Body of pancreas (tissue), 4 donors: ENCODE measurements at regions not wholly inside any gene's neighbourhood (a gene's known extent, or its start where the extent isn't known, plus 50 kb on each side); places are given as distances from the start of the nearest gene placed in this dataset.
"Not testable (repeated sequence)": the region's sequence is repeated elsewhere in the genome, so short reads cannot be mapped to it uniquely, and the experiment has no call there.

ENCODE experiments used
- ATAC-seq: fragments of 150-250 bp; one replicate; pipeline ENCODE4 v1.9.1; 2016
- DNase-seq, 4 donors: peaks; one replicate each; pipeline ENCODE4 v3.0.0-alpha.2; 2019
- H3K27ac ChIP-seq, 4 donors: fragments of 200-600 bp; sonication (generic); 1 replicate in 3 of 4; 2 replicates in 1 of 4; pipeline versions ENCODE4 v1.5.1 to v1.6.1; 2016 to 2019; ENCODE audit warnings: mild to moderate bottlenecking in 1 of 4, mixed read lengths in 1 of 4, moderate library complexity in 1 of 4
- H3K27me3 ChIP-seq, 2 donors: fragments of 200-600 bp; sonication (generic); one replicate each; pipeline ENCODE4 v1.6.0; 2016; ENCODE audit warnings: mild to moderate bottlenecking in 1 of 2
- H3K36me3 ChIP-seq, 2 donors: fragments of 200-600 bp; sonication (generic); replicated peaks in 1 of 2; 2 replicates each; pipeline ENCODE4 v1.5.1; 2016; ENCODE audit warnings: low read depth in 2 of 2; ENCODE audit not compliant: insufficient read depth in 1 of 2
- H3K4me1 ChIP-seq: fragments of 200-600 bp; sonication (generic); one replicate; pipeline ENCODE4 v1.6.0; 2016
- H3K4me3 ChIP-seq, 2 donors: fragments of 200-600 bp; sonication (generic); 1 replicate in 1 of 2; 2 replicates in 1 of 2; pipeline ENCODE4 v1.5.1; 2016 to 2019
- H3K9me3 ChIP-seq, 3 donors: fragments of 200-600 bp; sonication (generic); 1 replicate in 2 of 3; 2 replicates in 1 of 3; pipeline ENCODE4 v1.5.1; 2016
- CTCF ChIP-seq, 7 experiments: fragments of 450-650 bp in 4 of 7; fragments of 200-600 bp in 3 of 7; sonication (generic) in 3 of 7; IDR thresholded peaks; one replicate each; pipeline ENCODE4 v1.5.1; 2016 to 2019; ENCODE audit warnings: antibody characterized with exemption in 7 of 7
- POLR2A ChIP-seq, 3 donors: fragments of 450-650 bp; IDR thresholded peaks; one replicate each; pipeline ENCODE4 v1.6.1; 2016; ENCODE audit warnings: antibody characterized with exemption in 3 of 3, mild to moderate bottlenecking in 2 of 3
- WGBS, 2 donors: methylation state at CpG; one replicate each; pipeline ENCODE4 v1.1.5; 2017; 5-methylcytosine and 5-hydroxymethylcytosine counted together
- intact Hi-C: fragments of 100-400 bp; cut with DNase I; formaldehyde crosslinking; loops from one replicate; pipeline ENCODE4 v1.15.1; 2023

- WGBS, 2 donors: 76 to 78% methylated on average over 4 of the region's 4 CpGs
- H3K27ac ChIP-seq: no peak overlapping the region
- no peaks in the 10 kb centered on the region for H3K27me3 ChIP-seq
- no peaks in the 10 kb centered on the region for H3K9me3 ChIP-seq
- DNase-seq (no peak), ATAC-seq (no peak)
- H3K36me3 ChIP-seq: no peaks in the 10 kb centered on the region
- no peak overlapping the region for H3K4me3 ChIP-seq
- intact Hi-C loops: no loop called here
- TF ChIP-seq POLR2A (IDR thresholded peaks at IDR 0.05): no peak
- no peak for TF ChIP-seq CTCF (IDR thresholded peaks at IDR 0.05)
- no peaks in the 10 kb centered on the region for H3K4me1 ChIP-seq
These were observed 185.5 kb upstream of the TNFAIP3 start for GRCh38 chr6:137681445-137682009.

GRCh38 chr6:137682658-137683057, 184.4 kb upstream of the TNFAIP3 start:
- ATAC-seq, H3K9me3 ChIP-seq, H3K4me1 ChIP-seq, H3K4me3 ChIP-seq, H3K27ac ChIP-seq, H3K27me3 ChIP-seq, H3K36me3 ChIP-seq, intact Hi-C loops, DNase-seq: not testable (repeated sequence)
- WGBS, 2 donors: 82 to 95% methylated on average over 5 of the region's 5 CpGs

- TF ChIP-seq CTCF (IDR thresholded peaks at IDR 0.05): no peak
- TF ChIP-seq POLR2A (IDR thresholded peaks at IDR 0.05): no peak
- no peaks in the 10 kb centered on the region for H3K36me3 ChIP-seq
- WGBS, 2 donors: 61 to 66% methylated on average over 4 of the region's 4 CpGs
- DNase-seq (no peak), ATAC-seq (no peak)
- H3K27me3 ChIP-seq: no peaks in the 10 kb centered on the region
- no peak overlapping the region for H3K4me3 ChIP-seq
- no peaks in the 10 kb centered on the region for H3K4me1 ChIP-seq
- intact Hi-C loops: no loop called here
- no peak overlapping the region for H3K27ac ChIP-seq
- no peaks in the 10 kb centered on the region for H3K9me3 ChIP-seq
These were observed 183.1 kb upstream of the TNFAIP3 start for GRCh38 chr6:137683916-137684315.

- no peak for DNase-seq
- ATAC-seq: no peak
- intact Hi-C loops: no loop called here
These were observed 181.2 kb upstream of the TNFAIP3 start for GRCh38 chr6:137685798-137686375.

GRCh38 chr6:137687818-137688217, 179.2 kb upstream of the TNFAIP3 start:
- intact Hi-C loops: no loop called here
- Histone ChIP-seq H3K4me1 (no peaks in the 10 kb centered on the region), H3K36me3 (no peaks in the 10 kb centered on the region), H3K4me3 (no peak overlapping the region), H3K27ac (no peak overlapping the region), H3K9me3 (no peaks in the 10 kb centered on the region), H3K27me3 (no peaks in the 10 kb centered on the region)
- WGBS, 2 donors: 88 to 93% methylated on average over 3 of the region's 3 CpGs
- no peak for DNase-seq
- ATAC-seq: no peak
- TF ChIP-seq CTCF (IDR thresholded peaks at IDR 0.05): no peak
- TF ChIP-seq POLR2A (IDR thresholded peaks at IDR 0.05): no peak

More at GRCh38 chr6:137685798-137686375, 181.2 kb upstream of the TNFAIP3 start:
- Histone ChIP-seq H3K4me1 (no peaks in the 10 kb centered on the region), H3K27ac (no peak overlapping the region), H3K9me3 (no peaks in the 10 kb centered on the region), H3K36me3 (no peaks in the 10 kb centered on the region), H3K4me3 (no peak overlapping the region), H3K27me3 (no peaks in the 10 kb centered on the region)
- TF ChIP-seq CTCF (IDR thresholded peaks at IDR 0.05) (no peak), POLR2A (IDR thresholded peaks at IDR 0.05) (no peak)
